Glutamatergic neuron (in vitro differentiated cells): ENCODE measurements at regions not wholly inside any gene's neighbourhood (a gene's known extent, or its start where the extent isn't known, plus 50 kb on each side); places are given as distances from the start of the nearest gene placed in this dataset.

Experiments
- DNase-seq: peaks from one replicate; pipeline ENCODE4 v3.0.0; 2022
- H3K27ac Mint-ChIP-seq: one replicate; pipeline ENCODE4 v1.8.0; 2020; ENCODE audit warnings: mild to moderate bottlenecking, mixed read lengths, inconsistent platforms; ENCODE audit not compliant: unreplicated experiment
- H3K27me3 Mint-ChIP-seq: one replicate; pipeline ENCODE4 v1.8.0; 2020; ENCODE audit warnings: mild to moderate bottlenecking, moderate library complexity, mixed read lengths, inconsistent platforms; ENCODE audit not compliant: unreplicated experiment
- H3K36me3 Mint-ChIP-seq: one replicate; pipeline ENCODE4 v1.8.0; 2020; ENCODE audit warnings: mild to moderate bottlenecking, mixed read lengths, inconsistent platforms; ENCODE audit not compliant: unreplicated experiment
- H3K4me1 Mint-ChIP-seq: one replicate; pipeline ENCODE4 v1.8.0; 2020; ENCODE audit warnings: mild to moderate bottlenecking, low read depth, mixed read lengths, inconsistent platforms; ENCODE audit not compliant: unreplicated experiment
- H3K4me3 Mint-ChIP-seq: one replicate; pipeline ENCODE4 v1.8.0; 2020; ENCODE audit warnings: mild to moderate bottlenecking, mixed read lengths, inconsistent platforms; ENCODE audit not compliant: unreplicated experiment
- H3K9me3 Mint-ChIP-seq: one replicate; pipeline ENCODE4 v1.8.0; 2020; ENCODE audit warnings: mild to moderate bottlenecking, moderate library complexity, mixed read lengths, inconsistent platforms; ENCODE audit not compliant: unreplicated experiment
- CTCF ChIP-seq: fragments of 200-600 bp; sonication (generic); IDR thresholded peaks from one replicate; pipeline ENCODE4 v1.5.0; 2021; ENCODE audit not compliant: partially characterized antibody, unreplicated experiment

- no peak for DNase-seq
- Mint-ChIP-seq H3K9me3 (no peaks in the 10 kb centered on the region), H3K36me3 (no peaks in the 10 kb centered on the region), H3K27ac (no peak overlapping the region), H3K4me1 (no peaks in the 10 kb centered on the region), H3K27me3 (no peaks in the 10 kb centered on the region), H3K4me3 (no peak overlapping the region)
- no peak for TF ChIP-seq CTCF
Observed at GRCh38 chr18:28350821-28351220, 173.9 kb upstream of the CDH2 start.

- Mint-ChIP-seq H3K27ac (no peak overlapping the region), H3K4me3 (no peak overlapping the region), H3K27me3 (no peaks in the 10 kb centered on the region), H3K4me1 (no peaks in the 10 kb centered on the region), H3K9me3 (no peaks in the 10 kb centered on the region), H3K36me3 (no peaks in the 10 kb centered on the region)
- no peak for DNase-seq
- no peak for TF ChIP-seq CTCF
Observed at GRCh38 chr18:28342231-28342630, 165.3 kb upstream of the CDH2 start.

GRCh38 chr18:28338316-28338715, 161.4 kb upstream of the CDH2 start:
- Mint-ChIP-seq H3K4me1 (no peaks in the 10 kb centered on the region), H3K27ac (no peak overlapping the region), H3K9me3 (no peaks in the 10 kb centered on the region), H3K4me3 (no peak overlapping the region), H3K36me3 (no peaks in the 10 kb centered on the region), H3K27me3 (no peaks in the 10 kb centered on the region)
- no peak for DNase-seq
- no peak for TF ChIP-seq CTCF

- Mint-ChIP-seq H3K4me3 (no peak overlapping the region), H3K36me3 (no peaks in the 10 kb centered on the region), H3K9me3 (no peaks in the 10 kb centered on the region), H3K27me3 (peaks cover 2% of the 10 kb centered on the region), H3K4me1 (no peaks in the 10 kb centered on the region), H3K27ac (no peak overlapping the region)
- TF ChIP-seq CTCF, result no peak
- no peak for DNase-seq
Observed at GRCh38 chr18:28334516-28334915, 157.6 kb upstream of the CDH2 start.

- H3K27ac Mint-ChIP-seq, result no peak overlapping the region
- DNase-seq, result no peak
- H3K27me3 Mint-ChIP-seq, result peaks cover 2% of the 10 kb centered on the region
- TF ChIP-seq CTCF, result no peak
- no peak overlapping the region for H3K4me3 Mint-ChIP-seq
- no peaks in the 10 kb centered on the region for H3K4me1 Mint-ChIP-seq
- no peaks in the 10 kb centered on the region for H3K9me3 Mint-ChIP-seq
- H3K36me3 Mint-ChIP-seq, result no peaks in the 10 kb centered on the region
Observed at GRCh38 chr18:28332071-28332470, 155.1 kb upstream of the CDH2 start.
